ENCODE measurements at regions not wholly inside any gene's neighbourhood (a gene's known extent, or its start where the extent isn't known, plus 50 kb on each side); places are given as distances from the start of the nearest gene placed in this dataset.

DNA sequence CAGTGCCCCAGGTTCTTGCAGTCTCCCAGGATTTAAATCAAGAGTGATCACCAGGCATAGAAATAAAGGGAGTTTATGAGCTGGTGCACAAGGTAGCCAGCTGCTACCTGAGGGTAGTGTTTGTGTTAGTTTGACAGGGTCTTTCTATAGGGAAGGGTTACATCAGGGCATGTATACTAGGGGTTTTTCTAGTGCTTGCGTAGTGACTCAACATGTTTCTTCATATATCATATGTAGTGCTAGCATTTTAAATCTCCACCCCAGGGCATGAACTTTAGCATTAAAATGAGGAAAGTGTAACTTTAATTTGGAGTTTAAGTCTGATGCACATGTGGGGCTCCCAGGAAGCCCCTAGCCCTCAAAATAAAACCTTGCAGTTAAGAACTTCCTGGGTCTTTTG, 86.5 kb upstream of the TNR start:
- no peak overlapping the region for H3K9ac ChIP-seq (ENCODE audit: insufficient read length, low read depth)
- peaks cover 22% of the 10 kb centered on the region; the same call in 1 of the 2 replicates for H3K9me3 ChIP-seq (ENCODE audit: insufficient read depth, low read length)
- TF ChIP-seq YY1 (IDR thresholded peaks at IDR 0.05; ENCODE audit: insufficient read depth, insufficient read length) (no peak), SUZ12 (IDR thresholded peaks at IDR 0.05; ENCODE audit: extremely low read depth, insufficient read depth, insufficient read length) (no peak), ZNF274 (IDR thresholded peaks at IDR 0.05; ENCODE audit: low read depth, low read length) (no peak)
- no peaks in the 10 kb centered on the region for H3K36me3 ChIP-seq (ENCODE audit: insufficient read depth, insufficient read length, low read length)
- H3K4me3 ChIP-seq (ENCODE audit: insufficient read length, low read depth), result no peak overlapping the region
- no peak for DNase-seq (ENCODE audit: low read depth, low spot score)
- no peaks in the 10 kb centered on the region for H3K27me3 ChIP-seq (ENCODE audit: insufficient read depth, insufficient read length)
- H3K4me1 ChIP-seq (ENCODE audit: insufficient read depth, insufficient read length), result no peaks in the 10 kb centered on the region

DNA sequence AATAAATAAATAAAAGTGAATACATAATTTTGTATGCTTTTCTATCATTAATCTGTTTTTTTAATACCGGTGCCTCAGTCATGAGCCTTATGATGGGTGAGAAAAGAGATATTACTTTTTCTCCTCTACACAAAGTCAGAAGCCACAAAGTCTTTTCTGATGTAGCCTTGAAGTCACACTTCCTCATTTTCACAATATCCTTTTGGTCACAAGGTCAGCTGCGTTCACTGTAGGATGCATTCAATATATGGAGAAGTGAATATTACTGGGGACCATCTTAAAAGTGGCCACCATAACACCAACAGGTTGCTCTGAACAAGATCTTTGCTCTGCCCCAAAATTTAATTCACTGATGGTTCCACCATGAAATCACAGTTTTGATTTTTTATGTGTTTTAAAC, 83.3 kb upstream of the TNR start:
- H3K9me3 ChIP-seq (ENCODE audit: insufficient read depth, low read length), result peaks cover 8% of the 10 kb centered on the region; the same call in 1 of the 2 replicates
- no peak overlapping the region for H3K9ac ChIP-seq (ENCODE audit: insufficient read length, low read depth)
- no peaks in the 10 kb centered on the region for H3K36me3 ChIP-seq (ENCODE audit: insufficient read depth, insufficient read length, low read length)
- H3K4me3 ChIP-seq (ENCODE audit: insufficient read length, low read depth), result no peak overlapping the region
- no peaks in the 10 kb centered on the region for H3K4me1 ChIP-seq (ENCODE audit: insufficient read depth, insufficient read length)
- no peaks in the 10 kb centered on the region for H3K27me3 ChIP-seq (ENCODE audit: insufficient read depth, insufficient read length)
- no peak for TF ChIP-seq SUZ12 (IDR thresholded peaks at IDR 0.05; ENCODE audit: extremely low read depth, insufficient read depth, insufficient read length)
- no peak for TF ChIP-seq ZNF274 (IDR thresholded peaks at IDR 0.05; ENCODE audit: low read depth, low read length)
- no peak for TF ChIP-seq YY1 (IDR thresholded peaks at IDR 0.05; ENCODE audit: insufficient read depth, insufficient read length)
- no peak for DNase-seq (ENCODE audit: low read depth, low spot score)

DNA sequence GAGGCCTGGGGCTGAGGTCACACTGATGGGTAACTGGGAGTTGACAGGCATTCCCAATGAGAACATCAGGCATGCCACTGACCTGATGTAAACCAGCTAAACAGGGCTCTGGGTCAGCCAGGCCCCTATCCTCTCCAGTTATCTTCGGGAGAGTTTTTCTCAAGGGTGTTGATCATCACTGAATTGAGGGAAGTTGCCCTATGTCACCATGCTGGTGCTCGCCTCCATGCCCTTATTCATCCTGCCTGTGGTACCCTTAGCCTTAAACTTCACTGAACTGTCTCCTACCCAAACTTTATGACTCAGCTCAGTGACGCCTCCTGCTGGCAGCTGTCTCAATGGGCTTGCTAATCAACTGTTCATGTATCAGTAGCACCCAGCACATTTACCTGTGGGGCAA, 80.7 kb upstream of the TNR start:
- TF ChIP-seq YY1 (IDR thresholded peaks at IDR 0.05; ENCODE audit: insufficient read depth, insufficient read length), result no peak
- TF ChIP-seq ZNF274 (IDR thresholded peaks at IDR 0.05; ENCODE audit: low read depth, low read length), result no peak
- TF ChIP-seq SUZ12 (IDR thresholded peaks at IDR 0.05; ENCODE audit: extremely low read depth, insufficient read depth, insufficient read length), result no peak
- H3K4me3 ChIP-seq (ENCODE audit: insufficient read length, low read depth), result no peak overlapping the region
- DNase-seq (ENCODE audit: low read depth, low spot score), result peak; percentile 47

GRCh38 chr1:175823406-175823805, 80.0 kb upstream of the TNR start:
- Histone ChIP-seq H3K4me3 (ENCODE audit: insufficient read length, low read depth) (no peak overlapping the region), H3K36me3 (ENCODE audit: insufficient read depth, insufficient read length, low read length) (no peaks in the 10 kb centered on the region), H3K9ac (ENCODE audit: insufficient read length, low read depth) (no peak overlapping the region), H3K9me3 (ENCODE audit: insufficient read depth, low read length) (peaks cover 5% of the 10 kb centered on the region; the same call in 1 of the 2 replicates), H3K4me1 (ENCODE audit: insufficient read depth, insufficient read length) (no peaks in the 10 kb centered on the region), H3K27me3 (ENCODE audit: insufficient read depth, insufficient read length) (no peaks in the 10 kb centered on the region)
- DNase-seq (ENCODE audit: low read depth, low spot score), result no peak
- TF ChIP-seq ZNF274 (IDR thresholded peaks at IDR 0.05; ENCODE audit: low read depth, low read length) (no peak), SUZ12 (IDR thresholded peaks at IDR 0.05; ENCODE audit: extremely low read depth, insufficient read depth, insufficient read length) (no peak), YY1 (IDR thresholded peaks at IDR 0.05; ENCODE audit: insufficient read depth, insufficient read length) (no peak)

More for the DNA sequence above, 80.7 kb upstream of the TNR start:
- no peak overlapping the region for H3K9ac ChIP-seq (ENCODE audit: insufficient read length, low read depth)
- peaks cover 8% of the 10 kb centered on the region; the same call in 1 of the 2 replicates for H3K9me3 ChIP-seq (ENCODE audit: insufficient read depth, low read length)
- no peaks in the 10 kb centered on the region for H3K4me1 ChIP-seq (ENCODE audit: insufficient read depth, insufficient read length)
- H3K36me3 ChIP-seq (ENCODE audit: insufficient read depth, insufficient read length, low read length), result no peaks in the 10 kb centered on the region
- no peaks in the 10 kb centered on the region for H3K27me3 ChIP-seq (ENCODE audit: insufficient read depth, insufficient read length)

DNA sequence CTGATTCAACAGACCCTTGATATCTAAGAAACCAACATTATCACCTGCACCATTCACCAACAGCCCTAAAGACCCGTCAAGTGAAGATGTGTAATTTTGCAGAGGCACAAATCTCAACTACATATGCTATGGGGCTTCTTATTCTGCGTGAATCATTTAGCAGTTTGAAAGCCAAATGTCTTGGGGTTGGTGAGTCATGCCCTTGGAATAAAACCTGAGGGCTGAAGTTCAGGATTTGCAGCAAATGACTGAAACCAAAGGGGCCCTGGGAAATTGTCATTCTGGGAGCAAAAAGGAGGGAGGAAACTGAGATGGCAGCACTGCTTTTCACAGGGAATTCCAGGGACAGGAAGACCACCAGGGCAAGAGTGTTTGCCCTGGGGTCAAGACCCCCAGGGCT, 79.2 kb upstream of the TNR start:
- Histone ChIP-seq H3K36me3 (ENCODE audit: insufficient read depth, insufficient read length, low read length) (no peaks in the 10 kb centered on the region), H3K4me1 (ENCODE audit: insufficient read depth, insufficient read length) (no peaks in the 10 kb centered on the region), H3K27me3 (ENCODE audit: insufficient read depth, insufficient read length) (no peaks in the 10 kb centered on the region), H3K9ac (ENCODE audit: insufficient read length, low read depth) (no peak overlapping the region), H3K4me3 (ENCODE audit: insufficient read length, low read depth) (no peak overlapping the region), H3K9me3 (ENCODE audit: insufficient read depth, low read length) (no peaks in the 10 kb centered on the region)
- no peak for DNase-seq (ENCODE audit: low read depth, low spot score)
- no peak for TF ChIP-seq ZNF274 (IDR thresholded peaks at IDR 0.05; ENCODE audit: low read depth, low read length)
- no peak for TF ChIP-seq YY1 (IDR thresholded peaks at IDR 0.05; ENCODE audit: insufficient read depth, insufficient read length)
- TF ChIP-seq SUZ12 (IDR thresholded peaks at IDR 0.05; ENCODE audit: extremely low read depth, insufficient read depth, insufficient read length), result no peak

- no peak for DNase-seq (ENCODE audit: low read depth, low spot score)
- no peak for TF ChIP-seq ZNF274 (IDR thresholded peaks at IDR 0.05; ENCODE audit: low read depth, low read length)
- no peak for TF ChIP-seq YY1 (IDR thresholded peaks at IDR 0.05; ENCODE audit: insufficient read depth, insufficient read length)
- no peak for TF ChIP-seq SUZ12 (IDR thresholded peaks at IDR 0.05; ENCODE audit: extremely low read depth, insufficient read depth, insufficient read length)
- no peaks in the 10 kb centered on the region for H3K4me1 ChIP-seq (ENCODE audit: insufficient read depth, insufficient read length)
- H3K9ac ChIP-seq (ENCODE audit: insufficient read length, low read depth), result no peak overlapping the region
- H3K36me3 ChIP-seq (ENCODE audit: insufficient read depth, insufficient read length, low read length), result no peaks in the 10 kb centered on the region
- H3K9me3 ChIP-seq (ENCODE audit: insufficient read depth, low read length), result no peaks in the 10 kb centered on the region
- no peaks in the 10 kb centered on the region for H3K27me3 ChIP-seq (ENCODE audit: insufficient read depth, insufficient read length)
- no peak overlapping the region for H3K4me3 ChIP-seq (ENCODE audit: insufficient read length, low read depth)
These were observed 77.1 kb upstream of the TNR start for GRCh38 chr1:175820456-175821025.

GRCh38 chr1:175818929-175819328, 75.5 kb upstream of the TNR start:
- no peaks in the 10 kb centered on the region for H3K27me3 ChIP-seq (ENCODE audit: insufficient read depth, insufficient read length)
- DNase-seq (ENCODE audit: low read depth, low spot score), result no peak
- TF ChIP-seq SUZ12 (IDR thresholded peaks at IDR 0.05; ENCODE audit: extremely low read depth, insufficient read depth, insufficient read length) (no peak), YY1 (IDR thresholded peaks at IDR 0.05; ENCODE audit: insufficient read depth, insufficient read length) (no peak), ZNF274 (IDR thresholded peaks at IDR 0.05; ENCODE audit: low read depth, low read length) (no peak)

More at GRCh38 chr1:175818929-175819328, 75.5 kb upstream of the TNR start:
- Histone ChIP-seq H3K36me3 (ENCODE audit: insufficient read depth, insufficient read length, low read length) (no peaks in the 10 kb centered on the region), H3K9me3 (ENCODE audit: insufficient read depth, low read length) (no peaks in the 10 kb centered on the region), H3K4me1 (ENCODE audit: insufficient read depth, insufficient read length) (no peaks in the 10 kb centered on the region), H3K9ac (ENCODE audit: insufficient read length, low read depth) (no peak overlapping the region), H3K4me3 (ENCODE audit: insufficient read length, low read depth) (no peak overlapping the region)

Data from NT2/D1 (cell line).